ENCODE measurements at regions not wholly inside any gene's neighbourhood (a gene's known extent, or its start where the extent isn't known, plus 50 kb on each side); places are given as distances from the start of the nearest gene placed in this dataset.

GRCh38 chr3:96538186-96538585 is 276.2 kb upstream of the EPHA6 start (continued):
- TF ChIP-seq ZNF462 (CRISPR knock-in tag; IDR thresholded peaks at IDR 0.05) (no peak), POLR2AphosphoS5 (IDR thresholded peaks at IDR 0.05; ENCODE audit: low read depth) (no peak), CTCF (conservative IDR thresholded peaks at IDR 0.05; ENCODE audit: low read depth in 2 of 2) (no peak), CREB1 (CRISPR knock-in tag; IDR thresholded peaks at IDR 0.05; ENCODE audit: low read depth) (no peak)

GRCh38 chr3:96548073-96548472 is 266.3 kb upstream of the EPHA6 start:
- Histone ChIP-seq H2AFZ (no peak overlapping the region), H3K4me2 (no peak overlapping the region), H3K4me1 (ENCODE audit: insufficient read depth) (no peaks in the 10 kb centered on the region), H3K36me3 (ENCODE audit: insufficient read depth) (no peaks in the 10 kb centered on the region), H3K4me3 (no peak overlapping the region), H4K20me1 (replicated peaks; ENCODE audit: insufficient read depth) (no peaks in the 10 kb centered on the region), H3K79me2 (replicated peaks; ENCODE audit: insufficient read depth) (no peaks in the 10 kb centered on the region), H3K27ac (ENCODE audit: low read depth) (no peak overlapping the region), H3K9me2 (ENCODE audit: insufficient read depth) (no peaks in the 10 kb centered on the region), H3F3A (replicated peaks; ENCODE audit: low read depth) (no peaks in the 10 kb centered on the region), H3K27me3 (ENCODE audit: insufficient read depth) (no peaks in the 10 kb centered on the region)
- DNase-seq (ENCODE audit: low spot score) = no peak
- Mint-ChIP-seq H3K9me3 (peaks cover 17% of the 10 kb centered on the region), H3K4me3 (no peak overlapping the region), H3K4me1 (no peaks in the 10 kb centered on the region), H3K27ac (no peak overlapping the region), H3K36me3 (ENCODE audit: low read depth) (no peaks in the 10 kb centered on the region), H3K27me3 (ENCODE audit: insufficient read depth, low read depth, poor library complexity) (no peaks in the 10 kb centered on the region)
- TF ChIP-seq NANOG (IDR thresholded peaks at IDR 0.05; ENCODE audit: borderline replicate concordance) (no peak), CTCF (conservative IDR thresholded peaks at IDR 0.05; ENCODE audit: low read depth in 2 of 2) (no peak), REST (IDR thresholded peaks at IDR 0.05; ENCODE audit: unreplicated experiment) (no peak)
- ATAC-seq = no peak
